ENCODE measurements at regions not wholly inside any gene's neighbourhood (a gene's known extent, or its start where the extent isn't known, plus 50 kb on each side); places are given as distances from the start of the nearest gene placed in this dataset.

- H3K27ac Mint-ChIP-seq: no peak overlapping the region
- no peak overlapping the region for H3K4me3 Mint-ChIP-seq
- H3K27me3 Mint-ChIP-seq (ENCODE audit: low read depth): no peaks in the 10 kb centered on the region
- H3K9me3 Mint-ChIP-seq (ENCODE audit: insufficient read depth): no peaks in the 10 kb centered on the region
- H3K4me1 Mint-ChIP-seq (ENCODE audit: low read depth): no peaks in the 10 kb centered on the region
- ATAC-seq (no peak), DNase-seq (no peak)
- CTCF ChIA-PET: interaction anchor here (2.4 kb wide), 1 partner anchor 30 kb away, joined by 9 read pairs; no protein-coding TSS in a partner anchor
- no peaks in the 10 kb centered on the region for H3K36me3 Mint-ChIP-seq (ENCODE audit: low read depth)
- POLR2A ChIA-PET: no interaction called here
These were observed 81.9 kb downstream of the ATP1A1 start for GRCh38 chr1:116454940-116455339.

DNA sequence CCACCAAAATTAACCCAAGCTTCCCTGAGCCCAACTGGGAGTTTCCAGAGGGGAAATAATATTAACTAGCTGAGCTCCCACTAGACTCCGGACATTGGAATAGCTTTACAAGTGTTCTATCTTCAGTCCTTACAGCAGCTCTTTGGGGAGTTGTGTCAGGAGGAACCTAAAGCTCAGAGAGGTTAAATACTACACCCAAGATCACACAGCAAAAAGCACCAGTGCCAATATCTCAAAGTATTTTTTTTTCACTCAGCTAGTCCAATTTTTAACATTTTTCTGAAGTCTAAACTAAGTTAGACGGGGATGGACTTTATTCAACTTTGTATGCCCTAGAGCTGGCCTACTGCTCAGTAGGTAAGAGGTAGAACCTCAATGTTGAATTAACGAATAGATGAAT is 82.5 kb downstream of the ATP1A1 start:
- Mint-ChIP-seq H3K27me3 (ENCODE audit: low read depth) (no peaks in the 10 kb centered on the region), H3K36me3 (ENCODE audit: low read depth) (no peaks in the 10 kb centered on the region), H3K9me3 (ENCODE audit: insufficient read depth) (no peaks in the 10 kb centered on the region), H3K4me3 (no peak overlapping the region), H3K27ac (no peak overlapping the region), H3K4me1 (ENCODE audit: low read depth) (no peaks in the 10 kb centered on the region)
- DNase-seq: no peak
- ChIA-PET CTCF (interaction anchor here (0.8 to 2.4 kb wide), 2 partner anchors 29 to 317 kb away, joined by 3 to 9 read pairs; no protein-coding TSS in a partner anchor), POLR2A (interaction anchor here (0.6 kb wide), 1 partner anchor 189 kb away, joined by 3 read pairs; no protein-coding TSS in a partner anchor)
- ATAC-seq: no peak

DNA sequence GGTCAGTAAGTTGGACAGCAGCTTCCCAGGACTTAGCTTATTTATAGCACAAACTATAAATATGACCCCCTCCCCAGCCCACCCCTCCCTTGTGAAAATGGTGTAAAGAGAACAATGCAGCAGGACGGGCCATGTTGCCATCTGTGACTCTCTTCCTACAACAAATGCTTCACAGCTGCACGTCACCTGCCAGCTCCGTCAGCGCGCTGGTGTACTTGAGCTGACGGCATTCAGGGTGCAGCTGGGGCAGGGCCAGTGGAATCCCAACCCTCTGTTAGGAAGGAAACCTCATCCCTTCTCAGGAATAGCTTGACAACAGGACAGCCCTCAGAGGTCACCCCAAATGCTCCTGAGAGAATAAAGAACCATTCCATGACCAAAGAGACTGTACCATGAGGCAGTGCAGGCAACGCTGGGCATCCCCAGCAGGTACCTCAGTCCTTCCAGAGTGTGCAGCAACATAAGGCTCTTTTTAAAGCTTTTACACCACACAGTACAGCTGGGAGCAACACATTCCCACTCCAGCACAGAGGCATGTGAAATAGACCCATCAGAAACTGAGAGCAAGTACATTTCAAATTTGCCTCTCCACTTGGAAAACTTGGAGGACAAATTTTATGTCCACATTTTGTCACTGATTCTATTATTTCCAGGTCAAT is 85.0 kb downstream of the ATP1A1 start:
- no peaks in the 10 kb centered on the region for H3K9me3 Mint-ChIP-seq (ENCODE audit: insufficient read depth)
- no peaks in the 10 kb centered on the region for H3K4me1 Mint-ChIP-seq (ENCODE audit: low read depth)
- no peaks in the 10 kb centered on the region for H3K36me3 Mint-ChIP-seq (ENCODE audit: low read depth)
- ChIA-PET CTCF (interaction anchor here (0.9 to 1.7 kb wide), 2 partner anchors 27 to 319 kb away, joined by 4 read pairs; no protein-coding TSS in a partner anchor), POLR2A (no interaction called here)
- no peaks in the 10 kb centered on the region for H3K27me3 Mint-ChIP-seq (ENCODE audit: low read depth)
- no peak overlapping the region for H3K4me3 Mint-ChIP-seq
- H3K27ac Mint-ChIP-seq: no peak overlapping the region
- no peak for ATAC-seq
- DNase-seq: no peak

DNA sequence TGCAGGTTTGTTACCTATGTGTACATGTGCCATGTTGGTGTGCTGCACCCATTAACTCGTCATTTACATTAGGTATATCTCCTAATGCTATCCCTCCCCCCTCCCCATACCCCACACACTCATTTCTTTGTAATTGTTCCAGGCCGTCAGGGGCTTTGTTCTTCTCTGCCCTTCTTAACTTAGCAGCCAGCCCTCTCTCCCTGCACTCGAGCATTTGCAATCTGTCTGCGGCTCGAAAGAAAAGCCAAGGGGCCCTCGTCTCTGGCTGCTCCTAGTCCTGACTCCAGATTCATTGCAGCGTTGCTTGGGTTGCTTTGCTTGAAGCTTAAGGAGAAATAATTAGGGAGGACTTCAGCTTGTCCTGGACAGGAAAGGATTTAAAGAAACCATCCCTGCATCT is 85.7 kb downstream of the ATP1A1 start:
- ChIA-PET CTCF (interaction anchor here (1.7 kb wide), 1 partner anchor 320 kb away, joined by 4 read pairs; no protein-coding TSS in a partner anchor), POLR2A (no interaction called here)
- Mint-ChIP-seq H3K36me3 (ENCODE audit: low read depth) (no peaks in the 10 kb centered on the region), H3K4me1 (ENCODE audit: low read depth) (no peaks in the 10 kb centered on the region), H3K4me3 (no peak overlapping the region), H3K27me3 (ENCODE audit: low read depth) (peaks cover 1% of the 10 kb centered on the region), H3K27ac (no peak overlapping the region), H3K9me3 (ENCODE audit: insufficient read depth) (no peaks in the 10 kb centered on the region)
- ATAC-seq: no peak
- DNase-seq: no peak

GRCh38 chr1:116460261-116460660 is 87.2 kb downstream of the ATP1A1 start:
- Mint-ChIP-seq H3K4me1 (ENCODE audit: low read depth) (no peaks in the 10 kb centered on the region), H3K27me3 (ENCODE audit: low read depth) (peaks cover 5% of the 10 kb centered on the region), H3K9me3 (ENCODE audit: insufficient read depth) (no peaks in the 10 kb centered on the region), H3K36me3 (ENCODE audit: low read depth) (no peaks in the 10 kb centered on the region), H3K4me3 (no peak overlapping the region), H3K27ac (no peak overlapping the region)
- DNase-seq: no peak
- no peak for ATAC-seq
- POLR2A ChIA-PET: no interaction called here
- CTCF ChIA-PET: no interaction called here

GRCh38 chr1:116460783-116461376 is 87.8 kb downstream of the ATP1A1 start:
- Mint-ChIP-seq H3K36me3 (ENCODE audit: low read depth) (no peaks in the 10 kb centered on the region), H3K4me3 (no peak overlapping the region), H3K9me3 (ENCODE audit: insufficient read depth) (no peaks in the 10 kb centered on the region), H3K4me1 (ENCODE audit: low read depth) (no peaks in the 10 kb centered on the region), H3K27me3 (ENCODE audit: low read depth) (peaks cover 8% of the 10 kb centered on the region), H3K27ac (no peak overlapping the region)
- DNase-seq: no peak
- no peak for ATAC-seq
- ChIA-PET POLR2A (no interaction called here), CTCF (interaction anchor here (1.3 kb wide), 1 partner anchor 24 kb away, joined by 7 read pairs; no protein-coding TSS in a partner anchor)

- Mint-ChIP-seq H3K9me3 (ENCODE audit: insufficient read depth) (no peaks in the 10 kb centered on the region), H3K27ac (no peak overlapping the region), H3K4me1 (ENCODE audit: low read depth) (no peaks in the 10 kb centered on the region), H3K4me3 (no peak overlapping the region), H3K27me3 (ENCODE audit: low read depth) (peaks cover 10% of the 10 kb centered on the region), H3K36me3 (ENCODE audit: low read depth) (no peaks in the 10 kb centered on the region)
- no peak for DNase-seq
- no peak for ATAC-seq
- POLR2A ChIA-PET: no interaction called here
- CTCF ChIA-PET: interaction anchor here (0.9 to 1.3 kb wide), 2 partner anchors 23 to 38 kb away, joined by 4 to 7 read pairs; no protein-coding TSS in a partner anchor
These were observed 88.7 kb downstream of the ATP1A1 start for GRCh38 chr1:116461723-116462122.

- POLR2A ChIA-PET: no interaction called here
These were observed 89.7 kb downstream of the ATP1A1 start for GRCh38 chr1:116462722-116463121.

DNA sequence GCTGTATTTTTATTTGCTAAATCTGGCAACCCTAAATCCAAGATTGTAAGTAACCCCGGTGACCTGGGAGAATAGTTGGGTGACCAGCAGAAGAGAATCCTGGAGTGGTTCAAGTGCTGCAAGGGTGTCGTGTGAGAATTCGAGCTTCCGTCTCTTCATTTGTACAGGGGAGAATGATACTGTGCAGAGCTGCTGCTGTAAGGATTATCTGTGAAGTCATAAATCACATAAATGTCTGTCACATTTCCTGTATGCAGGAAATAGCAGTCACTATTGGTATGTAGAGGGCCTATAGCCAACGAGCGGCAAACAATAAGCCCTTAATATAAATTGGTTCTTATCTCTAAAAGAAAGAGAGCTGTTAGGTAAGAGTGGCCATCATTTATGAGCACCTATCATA is 90.7 kb downstream of the ATP1A1 start:
- H3K27ac Mint-ChIP-seq: no peak overlapping the region
- DNase-seq (no peak), ATAC-seq (no peak)
- POLR2A ChIA-PET: no interaction called here
- H3K4me1 Mint-ChIP-seq (ENCODE audit: low read depth): no peaks in the 10 kb centered on the region
- CTCF ChIA-PET: interaction anchor here (0.8 to 1.6 kb wide), 3 partner anchors 22 to 36 kb away, joined by 3 to 4 read pairs (median 4); no protein-coding TSS in a partner anchor
- no peak overlapping the region for H3K4me3 Mint-ChIP-seq
- no peaks in the 10 kb centered on the region for H3K9me3 Mint-ChIP-seq (ENCODE audit: insufficient read depth)
- H3K36me3 Mint-ChIP-seq (ENCODE audit: low read depth): no peaks in the 10 kb centered on the region
- H3K27me3 Mint-ChIP-seq (ENCODE audit: low read depth): peaks cover 14% of the 10 kb centered on the region

More at GRCh38 chr1:116462722-116463121, 89.7 kb downstream of the ATP1A1 start:
- Mint-ChIP-seq H3K4me3 (no peak overlapping the region), H3K27ac (no peak overlapping the region), H3K27me3 (ENCODE audit: low read depth) (peaks cover 12% of the 10 kb centered on the region), H3K36me3 (ENCODE audit: low read depth) (no peaks in the 10 kb centered on the region), H3K4me1 (ENCODE audit: low read depth) (no peaks in the 10 kb centered on the region), H3K9me3 (ENCODE audit: insufficient read depth) (no peaks in the 10 kb centered on the region)
- CTCF ChIA-PET: interaction anchor here (0.9 kb wide), 2 partner anchors 23 to 36 kb away, joined by 3 to 4 read pairs; no protein-coding TSS in a partner anchor
- DNase-seq (no peak), ATAC-seq (no peak)
